ENCODE measurements at regions not wholly inside any gene's neighbourhood (a gene's known extent, or its start where the extent isn't known, plus 50 kb on each side); places are given as distances from the start of the nearest gene placed in this dataset.

DNA sequence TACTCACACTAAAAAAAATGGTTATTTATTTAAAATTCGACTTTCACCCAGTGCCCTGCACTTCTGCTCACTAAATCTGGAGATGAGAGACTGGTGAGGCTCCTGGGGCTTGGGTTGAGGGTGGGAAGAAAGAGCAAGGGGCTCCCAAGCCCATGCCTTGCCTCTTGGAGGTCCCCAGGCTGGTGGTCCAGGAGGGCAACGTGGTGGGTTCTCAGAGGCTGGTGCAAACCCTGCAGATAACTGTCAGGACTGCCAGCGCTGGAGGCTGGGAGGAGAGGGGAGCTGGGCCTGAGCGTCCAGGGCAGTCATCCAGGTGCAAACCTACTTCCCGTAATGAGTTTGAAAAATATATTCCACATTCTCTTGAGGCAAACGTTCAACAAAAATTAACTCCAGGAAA lies 528.3 kb downstream of the GLRX3 start:
- no peak for TF ChIP-seq POLR2A (IDR thresholded peaks at IDR 0.05)
- no peak for TF ChIP-seq CTCF (IDR thresholded peaks at IDR 0.05)
- no peaks in the 10 kb centered on the region for H3K36me3 ChIP-seq
- DNase-seq (no peak), ATAC-seq (no peak)
- H3K27me3 ChIP-seq = peaks cover 0 to 3% (median 0%) of the 10 kb centered on the region in 9 donors
- H3K4me1 ChIP-seq = no peaks in the 10 kb centered on the region
- H3K9me3 ChIP-seq = no peaks in the 10 kb centered on the region
- no peak overlapping the region for H3K4me3 ChIP-seq
- intact Hi-C loops (cut with DNase I) = no loop called here
- no peak overlapping the region for H3K27ac ChIP-seq
- WGBS, 4 donors = 67 to 74% (median 71%) methylated on average over 6 of the region's 6 CpGs

- H3K4me1 ChIP-seq = no peaks in the 10 kb centered on the region
- TF ChIP-seq CTCF (IDR thresholded peaks at IDR 0.05) (no peak), POLR2A (IDR thresholded peaks at IDR 0.05) (no peak)
- ATAC-seq = no peak
- intact Hi-C loops (cut with DNase I) = no loop called here
- WGBS, 4 donors = 84 to 90% (median 89%) methylated on average over 9 of the region's 9 CpGs
- H3K9me3 ChIP-seq = no peaks in the 10 kb centered on the region
- no peak for DNase-seq
- H3K4me3 ChIP-seq = no peak overlapping the region
- no peaks in the 10 kb centered on the region for H3K36me3 ChIP-seq
- H3K27me3 ChIP-seq = peaks cover 0 to 3% (median 0%) of the 10 kb centered on the region in 9 donors
- no peak overlapping the region for H3K27ac ChIP-seq
These were observed 530.0 kb downstream of the GLRX3 start for GRCh38 chr10:130666215-130666614.

- Histone ChIP-seq H3K27me3 (peaks cover 0 to 2% (median 0%) of the 10 kb centered on the region in 9 donors), H3K4me3 (no peak overlapping the region), H3K36me3 (no peaks in the 10 kb centered on the region), H3K9me3 (peaks cover 0 to 10% (median 3%) of the 10 kb centered on the region in 12 donors), H3K27ac (no peak overlapping the region), H3K4me1 (no peaks in the 10 kb centered on the region)
- TF ChIP-seq CTCF (IDR thresholded peaks at IDR 0.05) (peak in 9 of 12 donors; percentile 10 to 40 (median 33)), POLR2A (IDR thresholded peaks at IDR 0.05) (no peak)
- 17 to 29% (median 22%) methylated on average over 6 of the region's 6 CpGs for WGBS, 4 donors
- ATAC-seq (peak in 1 of 4 donors; percentile 46), DNase-seq (no peak)
- intact Hi-C loops (cut with DNase I) = loop anchor here in 6 of 10 donors (2.0 to 10.0 kb wide), 3 partner anchors 1098 to 1101 kb away; no protein-coding TSS in a partner anchor
These were observed 550.6 kb downstream of the GLRX3 start for GRCh38 chr10:130686689-130687300.

- TF ChIP-seq CTCF (IDR thresholded peaks at IDR 0.05) (no peak), POLR2A (IDR thresholded peaks at IDR 0.05) (no peak)
- Histone ChIP-seq H3K36me3 (no peaks in the 10 kb centered on the region), H3K9me3 (peaks cover 0 to 10% (median 3%) of the 10 kb centered on the region in 12 donors), H3K27ac (no peak overlapping the region), H3K4me1 (no peaks in the 10 kb centered on the region), H3K27me3 (peaks cover 0 to 4% (median 0%) of the 10 kb centered on the region in 9 donors), H3K4me3 (no peak overlapping the region)
- intact Hi-C loops (cut with DNase I) = loop anchor here in 6 of 10 donors (2.0 to 10.0 kb wide), 3 partner anchors 1097 to 1100 kb away; no protein-coding TSS in a partner anchor
- DNase-seq (no peak), ATAC-seq (no peak)
- WGBS, 4 donors = 68 to 79% (median 72%) methylated on average over 5 of the region's 5 CpGs
These were observed 551.4 kb downstream of the GLRX3 start for GRCh38 chr10:130687566-130687965.
